IMR-90 (cell line): ENCODE measurements at regions not wholly inside any gene's neighbourhood (a gene's known extent, or its start where the extent isn't known, plus 50 kb on each side); places are given as distances from the start of the nearest gene placed in this dataset.

ENCODE experiments used
- ATAC-seq: fragments of 200-7000 bp; cut with Tn5 transposase; 2 replicates; pipeline ENCODE4 v1.9.1; 2020; ENCODE audit warnings: low read depth, mild to moderate bottlenecking, moderate library complexity
- BruUV-seq: library from RNA; stranded (reverse); fragments of 400-500 nt; replicated peaks from 2 replicates; lab custom pipeline; 2021; lab: Mats Ljungman, UMichigan
- CTCF ChIA-PET: fragments of 300-600 bp; formaldehyde crosslinking; extraction: SDS; loops from one replicate; lab custom pipeline; 2021; ENCODE audit warnings: antibody characterized with exemption; lab: Yijun Ruan, JAX
- POLR2A ChIA-PET: fragments of 300-600 bp; sonication (Branson Sonifier 250); formaldehyde crosslinking; loops from one replicate; lab custom pipeline; 2022; ENCODE audit warnings: antibody characterized with exemption; ENCODE audit not compliant: unreplicated experiment; lab: Charles Lee
- DNase-seq: peaks from one replicate; pipeline ENCODE4 v3.0.0; 2013
- H2AFZ ChIP-seq: replicated peaks from 2 replicates; pipeline ENCODE3; 2013; ENCODE audit warnings: low read length, mild to moderate bottlenecking; ENCODE audit not compliant: poor library complexity
- H2AK5ac ChIP-seq: 2 replicates; pipeline ENCODE4 v1.6.1; 2013; ENCODE audit warnings: low read depth, low read length, inconsistent platforms
- H2AK9ac ChIP-seq: replicated peaks from 2 replicates; pipeline ENCODE3; 2013; ENCODE audit warnings: mild to moderate bottlenecking, low read depth, low read length, moderate library complexity; ENCODE audit not compliant: poor library complexity
- H2BK120ac ChIP-seq: 2 replicates; pipeline ENCODE4 v1.6.1; 2013; ENCODE audit warnings: low read depth, low read length, inconsistent platforms
- H2BK15ac ChIP-seq: 3 replicates; pipeline ENCODE4 v1.6.1; 2013; ENCODE audit warnings: low read depth, low read length, inconsistent platforms
- H2BK20ac ChIP-seq: 2 replicates; pipeline ENCODE4 v1.6.1; 2013; ENCODE audit warnings: low read depth, mild to moderate bottlenecking, inconsistent platforms, low read length, moderate library complexity
- H2BK5ac ChIP-seq: 2 replicates; pipeline ENCODE4 v1.6.1; 2013; ENCODE audit warnings: mild to moderate bottlenecking, low read depth, low read length, inconsistent platforms; ENCODE audit not compliant: poor library complexity, severe bottlenecking
- H3K14ac ChIP-seq: replicated peaks from 2 replicates; pipeline ENCODE4 v1.6.1; 2013; ENCODE audit warnings: low read depth, low read length, inconsistent platforms
- H3K18ac ChIP-seq: 2 replicates; pipeline ENCODE4 v1.6.1; 2013; ENCODE audit warnings: low read depth, low read length, control low read depth
- H3K23ac ChIP-seq: 2 replicates; pipeline ENCODE4 v1.6.1; 2013; ENCODE audit warnings: low read depth, low read length, inconsistent platforms
- H3K27ac ChIP-seq: 2 replicates; pipeline ENCODE4 v1.5.1; 2013; ENCODE audit warnings: mild to moderate bottlenecking, control low read depth, low read length; ENCODE audit not compliant: insufficient read depth
- H3K27me3 ChIP-seq: 2 replicates; pipeline ENCODE4 v1.6.1; 2013; ENCODE audit warnings: low read length; ENCODE audit not compliant: control insufficient read depth, insufficient read depth
- H3K36me3 ChIP-seq: 2 replicates; pipeline ENCODE4 v1.6.1; 2013; ENCODE audit warnings: low read length, mixed read lengths; ENCODE audit not compliant: control insufficient read depth, insufficient read depth
- H3K4ac ChIP-seq: 2 replicates; pipeline ENCODE4 v1.6.1; 2013; ENCODE audit warnings: low read depth, low read length, inconsistent platforms
- H3K4me1 ChIP-seq: 2 replicates; pipeline ENCODE4 v1.6.1; 2013; ENCODE audit warnings: low read length, mixed read lengths; ENCODE audit not compliant: control insufficient read depth, insufficient read depth
- H3K4me2 ChIP-seq: 2 replicates; pipeline ENCODE4 v1.6.1; 2013; ENCODE audit warnings: low read depth, mild to moderate bottlenecking, control low read depth, low read length, moderate library complexity
- H3K4me3 ChIP-seq: 2 replicates; pipeline ENCODE4 v1.5.1; 2013; ENCODE audit warnings: low read depth, mild to moderate bottlenecking, control low read depth, low read length, moderate library complexity; ENCODE audit not compliant: insufficient read depth
- H3K56ac ChIP-seq: 2 replicates; pipeline ENCODE4 v1.6.1; 2013; ENCODE audit warnings: low read length, inconsistent platforms; ENCODE audit not compliant: insufficient read depth; ENCODE audit errors: extremely low read depth
- H3K79me1 ChIP-seq, 2 experiments: 2 replicates each; pipeline ENCODE4 v1.6.1; 2013; ENCODE audit warnings: low read length in 2 of 2, inconsistent platforms in 1 of 2, low read depth in 1 of 2
- H3K9ac ChIP-seq: 2 replicates; pipeline ENCODE4 v1.6.1; 2013; ENCODE audit warnings: low read depth, low read length, control low read depth
- H3K9me1 ChIP-seq: 2 replicates; pipeline ENCODE4 v1.6.1; 2013; ENCODE audit warnings: low read length, inconsistent platforms; ENCODE audit not compliant: insufficient read depth
- H3K9me3 ChIP-seq: 2 replicates; pipeline ENCODE4 v1.6.1; 2013; ENCODE audit warnings: low read length; ENCODE audit not compliant: control insufficient read depth, insufficient read depth
- H4K20me1 ChIP-seq: 2 replicates; pipeline ENCODE4 v1.6.1; 2013; ENCODE audit warnings: low read length, inconsistent platforms; ENCODE audit not compliant: insufficient read depth
- H4K5ac ChIP-seq: 2 replicates; pipeline ENCODE4 v1.6.1; 2013; ENCODE audit warnings: mild to moderate bottlenecking, low read depth, low read length, control low read depth
- H4K8ac ChIP-seq, 2 experiments: 2 replicates each; pipeline ENCODE4 v1.6.1; 2013; ENCODE audit warnings: low read depth in 2 of 2, low read length in 2 of 2, control low read depth in 1 of 2, inconsistent platforms in 1 of 2
- H4K91ac ChIP-seq: 2 replicates; pipeline ENCODE4 v1.6.1; 2013; ENCODE audit warnings: low read depth, low read length, inconsistent platforms; ENCODE audit not compliant: insufficient read depth
- CHD1 ChIP-seq: IDR thresholded peaks from 2 replicates; pipeline ENCODE4 v1.6.1; 2012; ENCODE audit warnings: low read depth, low read length, improper control_type of control experiment
- ELK1 ChIP-seq: fragments of 150-350 bp; IDR thresholded peaks from 2 replicates; pipeline ENCODE4 v1.6.1; 2016; ENCODE audit warnings: low read depth, mild to moderate bottlenecking, low read length, moderate library complexity, borderline replicate concordance
- MAFK ChIP-seq: IDR thresholded peaks from 2 replicates; pipeline ENCODE4 v1.6.1; 2012; ENCODE audit warnings: low read depth, low read length, improper control_type of control experiment
- MAZ ChIP-seq: IDR thresholded peaks from 2 replicates; pipeline ENCODE4 v1.6.1; 2012; ENCODE audit warnings: low read depth, mild to moderate bottlenecking, low read length, improper control_type of control experiment, moderate library complexity, borderline replicate concordance
- RAD21 ChIP-seq: IDR thresholded peaks from 2 replicates; pipeline ENCODE4 v1.6.1; 2012; ENCODE audit warnings: low read length, improper control_type of control experiment
- WGBS, 2 experiments: methylation state at CpG; one replicate each; pipeline versions ENCODE4 v1.1.5 to v1.1.7; 2013; ENCODE audit warnings: missing lambda C conversion rate in 2 of 2; ENCODE audit not compliant: insufficient read length in 1 of 2; ENCODE audit errors: extremely low coverage in 2 of 2; 5-methylcytosine and 5-hydroxymethylcytosine counted together
- dilution Hi-C: fragments of 300-500 bp; cut with HindIII; formaldehyde crosslinking; loops from one replicate; pipeline ENCODE4 v1.14.3; 2018; ENCODE audit warnings: low sequenced_read_pairs; ENCODE audit not compliant: unreplicated experiment
- in situ Hi-C: fragments of 300-500 bp; cut with MboI; formaldehyde crosslinking; loops from 3 replicates; pipeline ENCODE4 v1.14.3; 2019; ENCODE audit warnings: low sequenced_read_pairs, inconsistent platforms, mixed read lengths
- intact Hi-C: fragments of 100-400 bp; cut with micrococcal nuclease; formaldehyde crosslinking; loops from 2 replicates; pipeline ENCODE4 v1.10.0; 2022

GRCh38 chr14:100433428-100433814, 110.3 kb downstream of the SLC25A47 start (continued):
- no peak for TF ChIP-seq ELK1

GRCh38 chr14:100434033-100434601, 111.0 kb downstream of the SLC25A47 start:
- Histone ChIP-seq H3K36me3 (no peaks in the 10 kb centered on the region), H3K4me1 (peaks cover 5% of the 10 kb centered on the region), H2BK120ac (no peak overlapping the region), H3K27ac (no peak overlapping the region), H3K4me2 (no peak overlapping the region), H3K4me3 (no peak overlapping the region), H2BK5ac (no peak overlapping the region), H3K9me3 (no peaks in the 10 kb centered on the region), H3K4ac (no peak overlapping the region), H4K5ac (no peak overlapping the region), H2AK9ac (no peak overlapping the region), H3K79me1 (peaks cover 9 to 32% of the 10 kb centered on the region in 2 experiments), H2AK5ac (no peak overlapping the region), H3K9ac (no peak overlapping the region), H3K56ac (no peak overlapping the region), H3K23ac (no peak overlapping the region), H3K18ac (no peak overlapping the region), H4K8ac (no peak overlapping the region), H4K20me1 (peaks cover 30% of the 10 kb centered on the region), H2AFZ (no peak overlapping the region), H3K9me1 (peaks cover 25% of the 10 kb centered on the region; the same call in 1 of the 2 replicates), H3K14ac (no peak overlapping the region), H3K27me3 (no peaks in the 10 kb centered on the region), H4K91ac (no peak overlapping the region), H2BK15ac (no peak overlapping the region), H2BK20ac (no peak overlapping the region)
- dilution Hi-C loops: no loop called here
- intact Hi-C loops: no loop called here
- in situ Hi-C loops: no loop called here
- no peak for TF ChIP-seq CHD1
- TF ChIP-seq MAZ: no peak
- no peak for TF ChIP-seq RAD21
- TF ChIP-seq MAFK: no peak
- DNase-seq (no peak), ATAC-seq (no peak)
- no TSS peak for BruUV-seq
- 100% methylated on average over 1 of the region's 3 CpGs; no CpG with 5 or more reads in 1 of the 2 experiments for WGBS, 2 experiments
- CTCF ChIA-PET: no interaction called here
- POLR2A ChIA-PET: no interaction called here
